Activated naive CD4-positive, alpha-beta T cell treated with anti-CD3 and anti-CD28 coated beads, Interleukin-2, amount 50 U/mL, for 72 hours (primary cell): ENCODE measurements at regions not wholly inside any gene's neighbourhood (a gene's known extent, or its start where the extent isn't known, plus 50 kb on each side); places are given as distances from the start of the nearest gene placed in this dataset.
A peak's percentile ranks its signal among the peaks of the same experiment; 100 is the strongest.
"Not testable (repeated sequence)": the region's sequence is repeated elsewhere in the genome, so short reads cannot be mapped to it uniquely, and the experiment has no call there.

Source experiments
- ATAC-seq, 2 donors: fragments of 150-1000 bp; cut with Tn5 transposase; 2 replicates each; pipeline ENCODE4 v1.10.0; 2021; ENCODE audit warnings: mild to moderate bottlenecking in 2 of 2, moderate library complexity in 2 of 2
- DNase-seq, 2 donors: peaks; one replicate each; pipeline ENCODE4 v3.0.0; 2021 to 2022; ENCODE audit warnings: low spot score in 2 of 2
- H3K27ac Mint-ChIP-seq, 2 donors: one replicate each; pipeline ENCODE4 v1.8.0; 2022; ENCODE audit warnings: mild to moderate bottlenecking in 2 of 2, mixed read lengths in 2 of 2
- H3K36me3 Mint-ChIP-seq, 2 donors: one replicate each; pipeline ENCODE4 v1.8.0; 2022; ENCODE audit warnings: mixed read lengths in 2 of 2
- H3K9me3 Mint-ChIP-seq, 2 donors: one replicate each; pipeline ENCODE4 v1.8.0; 2022; ENCODE audit warnings: mixed read lengths in 2 of 2

- ATAC-seq = no peak
- no peak for DNase-seq
- Mint-ChIP-seq H3K27ac (peak overlapping the region in 1 of 2 donors; percentile 2), H3K9me3 (peaks cover 0 to 5% of the 10 kb centered on the region in 2 donors), H3K36me3 (no peaks in the 10 kb centered on the region)
These were observed 70.0 kb upstream of the IGLL5 start for GRCh38 chr22:22817468-22818201.

DNA sequence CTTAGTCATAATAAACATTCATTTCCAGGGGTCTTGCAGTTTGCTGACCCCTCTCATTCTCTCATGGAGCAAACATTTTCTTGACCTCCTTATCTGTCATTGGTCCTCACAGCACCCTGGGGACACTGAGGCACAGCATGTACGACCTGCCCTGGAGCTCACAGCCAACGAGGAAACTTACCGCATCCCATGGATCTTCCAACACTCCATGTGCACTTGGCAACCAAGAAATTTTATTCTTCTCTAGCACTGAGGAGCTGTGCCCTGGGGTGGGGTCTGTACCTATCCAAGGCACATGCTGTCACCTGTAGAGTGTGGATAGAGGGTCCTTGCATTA, 69.4 kb upstream of the IGLL5 start:
- Mint-ChIP-seq H3K9me3 (peaks cover 0 to 5% of the 10 kb centered on the region in 2 donors), H3K36me3 (no peaks in the 10 kb centered on the region), H3K27ac (peak overlapping the region in 1 of 2 donors; percentile 2)
- no peak for ATAC-seq
- DNase-seq = no peak

DNA sequence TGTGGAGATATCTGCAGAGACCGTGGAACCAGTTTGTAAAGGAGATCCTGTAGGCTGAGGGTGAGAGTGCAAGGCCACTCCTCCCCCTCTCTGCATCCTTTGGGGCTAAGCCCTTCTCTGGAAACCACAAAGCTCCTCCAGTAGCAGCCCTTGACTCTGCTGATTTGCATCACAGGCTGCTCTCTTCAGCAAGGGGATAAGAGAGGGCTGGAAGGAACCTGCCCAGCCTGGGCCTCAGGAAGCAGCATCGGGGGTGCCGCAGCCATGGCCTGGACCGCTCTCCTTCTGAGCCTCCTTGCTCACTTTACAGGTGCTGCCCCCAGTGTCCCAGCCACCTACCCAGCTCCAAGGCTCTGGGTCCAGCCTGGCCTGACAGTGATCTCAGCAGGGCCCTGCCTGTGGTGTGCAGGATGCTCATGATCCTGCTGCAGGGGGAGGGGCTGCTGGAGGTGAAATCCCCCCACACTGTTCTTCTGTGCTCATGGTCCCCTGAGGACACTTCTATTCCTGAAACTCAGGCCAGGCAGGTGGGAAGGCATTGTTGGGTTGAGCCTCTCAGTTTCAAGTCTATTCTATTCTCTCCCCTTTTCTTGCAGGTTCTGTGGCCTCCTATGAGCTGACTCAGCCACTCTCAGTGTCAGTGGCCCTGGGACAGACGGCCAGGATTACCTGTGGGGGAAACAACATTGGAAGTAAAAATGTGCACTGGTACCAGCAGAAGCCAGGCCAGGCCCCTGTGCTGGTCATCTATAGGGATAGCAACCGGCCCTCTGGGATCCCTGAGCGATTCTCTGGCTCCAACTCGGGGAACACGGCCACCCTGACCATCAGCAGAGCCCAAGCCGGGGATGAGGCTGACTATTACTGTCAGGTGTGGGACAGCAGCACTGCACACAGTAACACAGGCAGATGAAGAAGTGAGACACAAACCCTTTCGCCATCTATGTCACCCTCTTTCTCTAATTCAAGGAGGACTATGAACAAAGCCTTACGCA, 68.5 kb upstream of the IGLL5 start:
- Mint-ChIP-seq H3K27ac (peak overlapping the region; percentile 22 to 76), H3K9me3 (peaks cover 0 to 5% of the 10 kb centered on the region in 2 donors), H3K36me3 (no peaks in the 10 kb centered on the region)
- DNase-seq (no peak), ATAC-seq (peak; percentile 51 to 57)

GRCh38 chr22:22820076-22820475, 67.5 kb upstream of the IGLL5 start:
- Mint-ChIP-seq H3K9me3 (peaks cover 0 to 5% of the 10 kb centered on the region in 2 donors), H3K27ac (peak overlapping the region; percentile 36 to 76), H3K36me3 (no peaks in the 10 kb centered on the region)
- DNase-seq = no peak
- ATAC-seq = no peak

DNA sequence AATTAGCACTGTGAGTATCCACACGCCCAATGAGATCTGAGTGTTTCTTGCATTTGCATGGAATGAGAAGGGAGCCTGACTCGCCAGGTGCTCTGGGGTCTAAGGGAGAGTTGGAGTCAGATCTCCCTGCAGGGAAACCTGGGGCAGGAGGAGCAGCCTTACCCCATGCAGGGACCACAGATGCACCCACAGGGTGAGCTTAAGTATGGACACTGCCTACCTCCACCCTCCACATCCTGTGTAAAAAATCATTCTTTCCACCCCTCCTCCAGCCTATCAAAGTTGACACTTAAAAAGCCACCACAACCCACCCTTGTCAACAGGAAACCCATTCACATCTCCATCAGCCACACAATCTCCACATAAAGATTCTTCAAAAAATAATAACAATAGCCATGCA, 67.0 kb upstream of the IGLL5 start:
- Mint-ChIP-seq H3K9me3 (peaks cover 0 to 5% of the 10 kb centered on the region in 2 donors), H3K36me3 (no peaks in the 10 kb centered on the region), H3K27ac (peak overlapping the region; percentile 9 to 76)
- DNase-seq (no peak), ATAC-seq (peak; percentile 58 to 82)

DNA sequence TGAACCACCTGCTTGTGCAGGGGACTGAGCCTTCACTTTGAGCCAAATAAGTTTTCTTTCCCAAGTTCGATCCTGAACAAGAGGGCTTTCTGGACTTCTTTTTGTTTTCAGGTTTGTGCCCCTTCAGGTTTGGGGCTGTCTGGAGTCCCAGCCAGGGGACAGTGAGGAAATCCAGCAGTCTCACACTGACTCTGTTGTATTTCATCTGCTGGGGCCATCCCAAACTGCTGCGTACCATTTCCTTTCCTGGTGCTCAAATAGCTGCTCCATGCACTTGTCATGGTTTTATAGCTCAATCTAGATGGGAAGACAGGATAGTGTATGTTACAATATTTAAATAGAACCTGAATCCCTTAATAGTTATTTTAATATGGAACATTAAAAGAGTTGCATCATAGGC, 66.3 kb upstream of the IGLL5 start:
- DNase-seq = no peak

DNA sequence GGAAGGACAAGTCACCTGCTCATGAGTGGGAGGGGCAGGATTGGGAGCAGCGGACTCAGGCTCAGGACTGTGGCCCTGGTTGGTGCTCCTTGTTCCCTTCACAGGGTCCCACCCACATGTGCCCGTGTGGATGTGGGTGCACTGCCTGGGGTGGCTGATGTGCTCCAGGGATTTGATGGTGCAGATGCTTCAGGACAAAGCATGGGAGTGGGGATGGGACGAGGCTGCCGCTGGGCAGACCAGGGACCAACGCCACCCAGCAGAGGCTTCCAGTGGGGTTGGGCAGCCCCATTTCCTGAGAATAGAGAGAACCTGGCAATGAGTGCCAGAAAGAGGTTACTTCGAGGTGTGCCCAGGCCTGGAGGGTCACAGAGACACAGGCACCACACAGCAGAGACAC, 65.5 kb upstream of the IGLL5 start:
- Mint-ChIP-seq H3K27ac (peak overlapping the region in 1 of 2 donors; percentile 8), H3K9me3 (peaks cover 0 to 5% of the 10 kb centered on the region in 2 donors), H3K36me3 (no peaks in the 10 kb centered on the region)
- ATAC-seq (no peak), DNase-seq (no peak)

More for the DNA sequence above, 66.3 kb upstream of the IGLL5 start:
- H3K27ac Mint-ChIP-seq = peak overlapping the region in 1 of 2 donors; percentile 38
- ATAC-seq = no peak
- H3K36me3 Mint-ChIP-seq = no peaks in the 10 kb centered on the region
- H3K9me3 Mint-ChIP-seq = peaks cover 0 to 5% of the 10 kb centered on the region in 2 donors

DNA sequence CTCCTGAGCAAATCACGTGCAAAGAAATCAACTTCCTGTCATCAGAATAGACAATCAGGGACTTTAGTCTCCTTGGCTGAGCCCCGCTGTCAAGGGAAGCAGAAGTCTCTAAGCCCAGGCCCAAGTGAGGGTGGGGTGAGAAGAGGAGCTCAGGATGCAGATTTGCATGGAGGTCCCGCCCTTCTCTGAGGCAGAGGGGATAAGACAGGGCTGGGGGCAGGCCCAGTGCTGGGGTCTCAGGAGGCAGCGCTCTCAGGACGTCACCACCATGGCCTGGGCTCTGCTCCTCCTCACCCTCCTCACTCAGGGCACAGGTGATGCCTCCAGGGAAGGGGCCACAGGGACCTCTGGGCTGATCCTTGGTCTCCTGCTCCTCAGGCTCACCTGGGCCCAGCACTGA, 65.1 kb upstream of the IGLL5 start:
- not testable (repeated sequence) for H3K9me3 Mint-ChIP-seq, ATAC-seq, H3K36me3 Mint-ChIP-seq, DNase-seq
- H3K27ac Mint-ChIP-seq = peak overlapping the region in 1 of 2 donors; percentile 8

DNA sequence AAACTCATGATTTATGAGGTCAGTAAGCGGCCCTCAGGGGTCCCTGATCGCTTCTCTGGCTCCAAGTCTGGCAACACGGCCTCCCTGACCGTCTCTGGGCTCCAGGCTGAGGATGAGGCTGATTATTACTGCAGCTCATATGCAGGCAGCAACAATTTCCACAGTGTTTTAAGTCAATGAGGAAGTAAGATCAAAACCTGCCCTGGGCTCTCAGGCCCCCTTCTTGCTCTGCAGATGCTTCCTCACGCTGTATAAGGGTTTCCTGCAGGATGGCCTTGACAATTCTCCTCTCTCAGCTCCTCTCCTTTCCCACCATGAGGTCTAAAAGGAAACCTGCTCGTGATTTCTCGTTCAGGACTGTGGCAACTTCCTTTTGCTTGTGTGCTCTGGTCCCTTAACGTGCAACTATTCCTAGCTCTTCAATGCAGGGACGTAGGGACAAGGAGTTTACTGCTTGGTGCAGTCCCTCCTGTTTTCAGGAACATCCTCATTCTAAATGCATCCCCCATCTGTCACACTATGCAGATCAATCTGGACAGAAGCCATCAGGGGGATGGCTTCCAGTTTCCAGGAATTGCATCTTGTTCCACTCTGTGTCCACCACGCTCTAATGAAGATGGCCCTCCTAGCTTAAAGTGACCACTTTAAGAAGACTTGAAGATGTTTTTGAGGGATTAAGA, 64.3 kb upstream of the IGLL5 start:
- DNase-seq (no peak), ATAC-seq (no peak)
- peaks cover 0 to 5% of the 10 kb centered on the region in 2 donors for H3K9me3 Mint-ChIP-seq
- peak overlapping the region; percentile 8 to 37 for H3K27ac Mint-ChIP-seq
- no peaks in the 10 kb centered on the region for H3K36me3 Mint-ChIP-seq

GRCh38 chr22:22824340-22825212, 63.0 kb upstream of the IGLL5 start:
- H3K36me3 Mint-ChIP-seq = no peaks in the 10 kb centered on the region
- ATAC-seq (no peak), DNase-seq (no peak)
- H3K9me3 Mint-ChIP-seq = peaks cover 0 to 5% of the 10 kb centered on the region in 2 donors
- no peak overlapping the region for H3K27ac Mint-ChIP-seq

- peaks cover 0 to 5% of the 10 kb centered on the region in 2 donors for H3K9me3 Mint-ChIP-seq
- DNase-seq (no peak), ATAC-seq (no peak)
- H3K36me3 Mint-ChIP-seq = no peaks in the 10 kb centered on the region
- no peak overlapping the region for H3K27ac Mint-ChIP-seq
These were observed 62.4 kb upstream of the IGLL5 start for GRCh38 chr22:22825213-22825593.

- DNase-seq (no peak), ATAC-seq (no peak)
- Mint-ChIP-seq H3K9me3 (peaks cover 0 to 5% of the 10 kb centered on the region in 2 donors), H3K36me3 (no peaks in the 10 kb centered on the region), H3K27ac (no peak overlapping the region)
These were observed 60.3 kb upstream of the IGLL5 start for GRCh38 chr22:22827187-22827939.

- no peak overlapping the region for H3K27ac Mint-ChIP-seq
- ATAC-seq = no peak
- H3K9me3 Mint-ChIP-seq = peaks cover 0 to 5% of the 10 kb centered on the region in 2 donors
These were observed 57.4 kb upstream of the IGLL5 start for GRCh38 chr22:22830193-22830592.

GRCh38 chr22:22830957-22831688, 56.5 kb upstream of the IGLL5 start:
- no peaks in the 10 kb centered on the region for H3K36me3 Mint-ChIP-seq
- ATAC-seq (no peak), DNase-seq (no peak)
- H3K9me3 Mint-ChIP-seq = peaks cover 0 to 5% of the 10 kb centered on the region in 2 donors
- H3K27ac Mint-ChIP-seq = no peak overlapping the region

More at GRCh38 chr22:22830193-22830592, 57.4 kb upstream of the IGLL5 start:
- no peak for DNase-seq
- H3K36me3 Mint-ChIP-seq = no peaks in the 10 kb centered on the region

- H3K27ac Mint-ChIP-seq = no peak overlapping the region
- ATAC-seq = no peak
- H3K9me3 Mint-ChIP-seq = peaks cover 0 to 5% of the 10 kb centered on the region in 2 donors
- H3K36me3 Mint-ChIP-seq = no peaks in the 10 kb centered on the region
- DNase-seq = no peak
These were observed 54.6 kb upstream of the IGLL5 start for GRCh38 chr22:22833059-22833458.
